ENCODE measurements at regions not wholly inside any gene's neighbourhood (a gene's known extent, or its start where the extent isn't known, plus 50 kb on each side); places are given as distances from the start of the nearest gene placed in this dataset.

- Histone ChIP-seq H3K9me3 (ENCODE audit: insufficient read depth in 2 of 2, low read depth in 1 of 2, low read length in 1 of 2) (no peaks in the 10 kb centered on the region), H3K4me3 (ENCODE audit: extremely low read depth in 1 of 4, insufficient read depth in 2 of 4, low read depth in 3 of 4, low read length in 4 of 4) (no peak overlapping the region), H3K56ac (replicated peaks; ENCODE audit: insufficient read length, low read depth, low read length) (no peak overlapping the region), H3K9ac (replicated peaks in 1 of 4; ENCODE audit: extremely low read depth in 1 of 4, low read depth in 3 of 4, low read length in 3 of 4) (no peak overlapping the region), H3K36me3 (ENCODE audit: control insufficient read depth in 2 of 4, insufficient read depth in 4 of 4, low read length in 3 of 4) (no peaks in the 10 kb centered on the region), H3K18ac (ENCODE audit: extremely low read depth, low read length) (no peak overlapping the region), H2BK20ac (ENCODE audit: low read length) (no peak overlapping the region), H2BK15ac (ENCODE audit: low read length) (no peak overlapping the region), H3K23me2 (ENCODE audit: low read depth, low read length) (no peaks in the 10 kb centered on the region), H3K4ac (replicated peaks; ENCODE audit: insufficient read length, low read depth, low read length) (no peak overlapping the region), H4K91ac (replicated peaks; ENCODE audit: insufficient read length, low read length) (no peak overlapping the region), H3K79me2 (ENCODE audit: control insufficient read depth in 1 of 2, insufficient read depth in 2 of 2, low read length in 2 of 2) (no peaks in the 10 kb centered on the region), H2BK12ac (ENCODE audit: low read depth, low read length) (no peak overlapping the region), H3K23ac (ENCODE audit: insufficient read length) (no peak overlapping the region), H3K79me1 (ENCODE audit: low read depth, low read length) (no peaks in the 10 kb centered on the region), H3K27ac (ENCODE audit: low read depth, low read length) (no peak overlapping the region), H2BK5ac (ENCODE audit: low read depth, low read length) (no peak overlapping the region), H2AFZ (ENCODE audit: low read length) (no peak overlapping the region), H3K4me1 (replicated peaks in 1 of 4; ENCODE audit: control insufficient read depth in 3 of 4, insufficient read depth in 4 of 4, low read length in 3 of 4) (no peaks in the 10 kb centered on the region), H3K4me2 (ENCODE audit: insufficient read depth in 1 of 2, low read depth in 2 of 2, low read length in 2 of 2) (no peak overlapping the region), H2AK5ac (ENCODE audit: low read depth, low read length) (no peak overlapping the region), H4K5ac (ENCODE audit: insufficient read length, low read depth, low read length) (no peak overlapping the region), H4K20me1 (replicated peaks in 1 of 2; ENCODE audit: control insufficient read depth in 1 of 2, insufficient read depth in 2 of 2, low read length in 2 of 2) (no peaks in the 10 kb centered on the region), H3K14ac (ENCODE audit: insufficient read length) (no peak overlapping the region), H4K8ac (ENCODE audit: extremely low read depth, insufficient read depth, low read length) (no peak overlapping the region), H3K27me3 (replicated peaks in 1 of 4; ENCODE audit: control insufficient read depth in 3 of 4, extremely low read depth in 1 of 4, insufficient read depth in 3 of 4, low read length in 3 of 4) (no peaks in the 10 kb centered on the region), H2BK120ac (replicated peaks; ENCODE audit: low read depth, low read length) (no peak overlapping the region)
- 93% methylated on average over 6 of the region's 6 CpGs; no CpG with 5 or more reads in 1 of the 2 experiments for WGBS, 2 experiments (ENCODE audit: extremely low coverage in 1 of 2, insufficient coverage in 1 of 2, insufficient read length in 1 of 2, insufficient replicate concordance in 2 of 2, low coverage in 1 of 2, low lambda C conversion rate in 2 of 2, missing lambda C conversion rate in 1 of 2)
- ChIA-PET POLR2A (ENCODE audit: partially characterized antibody) (no interaction called here), CTCF (ENCODE audit: partially characterized antibody) (interaction anchor here (1.0 to 1.3 kb wide), 4 partner anchors 19 to 81 kb away, joined by 3 read pairs; no protein-coding TSS in a partner anchor)
- no peak for TF ChIP-seq YY1 (IDR thresholded peaks at IDR 0.05; ENCODE audit: low read depth, low read length)
- no peak for TF ChIP-seq CBX5 (IDR thresholded peaks at IDR 0.05; ENCODE audit: low read depth, low read length)
- no peak for TF ChIP-seq JUND (IDR thresholded peaks at IDR 0.05; ENCODE audit: low read length)
- no peak for TF ChIP-seq EP300 (IDR thresholded peaks at IDR 0.05; ENCODE audit: borderline replicate concordance in 1 of 2, low read depth in 2 of 2, low read length in 2 of 2)
- no peak for TF ChIP-seq BACH1 (IDR thresholded peaks at IDR 0.05; ENCODE audit: low read length)
- TF ChIP-seq, protein P1, sequence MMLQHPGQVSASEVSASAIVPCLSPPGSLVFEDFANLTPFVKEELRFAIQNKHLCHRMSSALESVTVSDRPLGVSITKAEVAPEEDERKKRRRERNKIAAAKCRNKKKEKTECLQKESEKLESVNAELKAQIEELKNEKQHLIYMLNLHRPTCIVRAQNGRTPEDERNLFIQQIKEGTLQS (IDR thresholded peaks at IDR 0.05; ENCODE audit: insufficient read depth, low read depth, low read length): no peak
- TF ChIP-seq ZNF274 (IDR thresholded peaks at IDR 0.05; ENCODE audit: borderline replicate concordance, extremely low read depth, low read length): no peak
- DNase-seq (ENCODE audit: low read depth in 1 of 2, low spot score in 2 of 2) (no peak), FAIRE-seq (no peak)
Observed at GRCh38 chr1:226790545-226791181, 51.6 kb upstream of the ITPKB start.
